ENCODE measurements at regions not wholly inside any gene's neighbourhood (a gene's known extent, or its start where the extent isn't known, plus 50 kb on each side); places are given as distances from the start of the nearest gene placed in this dataset.

DNA sequence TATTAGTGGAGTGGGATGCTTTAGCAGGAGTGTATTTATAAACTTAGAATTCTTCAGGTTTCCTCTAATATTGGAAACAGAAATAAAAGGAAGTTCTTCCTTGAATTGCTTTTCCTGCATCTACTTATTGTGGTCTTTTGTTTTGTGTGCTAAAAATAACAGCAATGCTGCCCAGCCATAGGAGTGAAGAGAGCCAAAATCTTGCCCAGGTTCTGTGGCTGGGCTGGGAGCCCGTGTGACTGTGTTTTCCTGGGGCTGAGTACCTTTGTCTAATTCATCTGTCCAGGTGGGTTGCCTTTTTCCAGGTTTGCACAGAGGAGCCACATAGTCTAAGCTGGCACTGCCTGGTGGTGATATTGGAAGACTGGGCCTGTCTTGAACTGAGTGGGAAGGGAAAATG lies 179.7 kb upstream of the ADAMTSL1 start (continued):
- no peak for TF ChIP-seq REST (IDR thresholded peaks at IDR 0.05; ENCODE audit: borderline replicate concordance)
- TF ChIP-seq REST (CRISPR knock-in tag; IDR thresholded peaks at IDR 0.05; ENCODE audit: low read depth) = no peak
- no peak for TF ChIP-seq DNMT1 (IDR thresholded peaks at IDR 0.05)
- no peak for TF ChIP-seq MCM7 (IDR thresholded peaks at IDR 0.05)

GRCh38 chr9:18296702-18297055 lies 177.3 kb upstream of the ADAMTSL1 start:
- H3K4me3 ChIP-seq = no peak overlapping the region

More at GRCh38 chr9:18296702-18297055, 177.3 kb upstream of the ADAMTSL1 start:
- FAIRE-seq (no peak), DNase-seq (ENCODE audit: extremely low read depth in 1 of 4, low spot score in 3 of 4) (no peak), ATAC-seq (no peak)
- TF ChIP-seq SRSF1 (IDR thresholded peaks at IDR 0.05; ENCODE audit: low read depth, low read length) (no peak), ZNF197 (CRISPR knock-in tag; IDR thresholded peaks at IDR 0.05; ENCODE audit: low read depth) (no peak), HNRNPL (IDR thresholded peaks at IDR 0.05; ENCODE audit: low read depth, low read length) (no peak), PTRF (tag; IDR thresholded peaks at IDR 0.05) (no peak), TAL1 (IDR thresholded peaks at IDR 0.05) (no peak)
- 0% methylated on average over 1 of the region's 1 CpG for WGBS (ENCODE audit: insufficient coverage, low coverage, missing lambda C conversion rate)
- Histone ChIP-seq H3K9ac (ENCODE audit: insufficient read depth in 1 of 2, low read depth in 2 of 2, low read length in 2 of 2) (no peak overlapping the region), H3K4me1 (replicated peaks in 1 of 2; ENCODE audit: control insufficient read depth in 2 of 2, insufficient read depth in 2 of 2, low read length in 2 of 2) (no peaks in the 10 kb centered on the region), H3K9me1 (ENCODE audit: control insufficient read depth, insufficient read depth, low read length) (no peaks in the 10 kb centered on the region), H4K20me1 (replicated peaks; ENCODE audit: control insufficient read depth, insufficient read depth, low read length) (no peaks in the 10 kb centered on the region), H3K27ac (ENCODE audit: extremely low read depth, low read depth, low read length) (no peak overlapping the region), H2AFZ (ENCODE audit: low read depth, low read length) (no peak overlapping the region), H3K27me3 (ENCODE audit: control insufficient read depth in 2 of 2, insufficient read depth in 2 of 2, low read length in 2 of 2) (no peaks in the 10 kb centered on the region), H3K36me3 (ENCODE audit: control insufficient read depth, insufficient read depth, low read length) (no peaks in the 10 kb centered on the region), H3K9me3 (replicated peaks; ENCODE audit: control insufficient read depth, insufficient read depth, low read depth, low read length) (no peaks in the 10 kb centered on the region), H3K79me2 (ENCODE audit: control insufficient read depth, insufficient read depth, low read length) (no peaks in the 10 kb centered on the region), H3K4me2 (ENCODE audit: insufficient read depth, low read length) (no peak overlapping the region)
- ChIA-PET POLR2A (no interaction called here), CTCF (ENCODE audit: low intra/inter-chr PET ratio) (no interaction called here)
- no TSS peak for BruUV-seq (replicated peaks)
- intact Hi-C loops (cut with micrococcal nuclease) (no loop called here), in situ Hi-C loops (cut with MboI) (no loop called here)

Measured in K562 (cell line).